Astrocyte of the cerebellum (primary cell): ENCODE measurements at regions not wholly inside any gene's neighbourhood (a gene's known extent, or its start where the extent isn't known, plus 50 kb on each side); places are given as distances from the start of the nearest gene placed in this dataset.

Experiments used
- DNase-seq: peaks from one replicate; pipeline ENCODE4 v3.0.0-alpha.2; 2011; ENCODE audit warnings: low read depth
- H3K4me3 ChIP-seq: 2 replicates; pipeline ENCODE4 v1.5.1; 2011; ENCODE audit warnings: mild to moderate bottlenecking, low read depth, low read length, moderate library complexity
- CTCF ChIP-seq: IDR thresholded peaks from 2 replicates; pipeline ENCODE4 v1.5.1; 2012; ENCODE audit warnings: low read length, low read depth, moderate library complexity, mild to moderate bottlenecking; ENCODE audit errors: missing control alignments
- in situ Hi-C: cut with HindIII; loops from 2 replicates; pipeline ENCODE4 v1.10.0; 2017; ENCODE audit warnings: low sequenced_read_pairs

GRCh38 chr5:2371419-2371710 is 380.1 kb downstream of the IRX2 start:
- no peak for DNase-seq
- no peak for TF ChIP-seq CTCF
- no peak overlapping the region for H3K4me3 ChIP-seq
- in situ Hi-C loops: no loop called here

GRCh38 chr5:2370626-2371418 is 380.7 kb downstream of the IRX2 start:
- in situ Hi-C loops: no loop called here
- no peak overlapping the region for H3K4me3 ChIP-seq
- no peak for DNase-seq
- TF ChIP-seq CTCF: no peak

GRCh38 chr5:2369178-2369577 is 382.3 kb downstream of the IRX2 start:
- no peak overlapping the region for H3K4me3 ChIP-seq
- DNase-seq: no peak
- in situ Hi-C loops: no loop called here
- TF ChIP-seq CTCF: no peak

GRCh38 chr5:2366816-2367215 is 384.7 kb downstream of the IRX2 start:
- TF ChIP-seq CTCF: no peak
- H3K4me3 ChIP-seq: no peak overlapping the region
- no peak for DNase-seq
- in situ Hi-C loops: no loop called here

GRCh38 chr5:2357309-2357708 is 394.2 kb downstream of the IRX2 start:
- DNase-seq: no peak
- TF ChIP-seq CTCF: no peak
- in situ Hi-C loops: no loop called here
- H3K4me3 ChIP-seq: no peak overlapping the region

GRCh38 chr5:2355859-2356258 is 395.6 kb downstream of the IRX2 start:
- no peak for TF ChIP-seq CTCF
- no peak for DNase-seq
- no peak overlapping the region for H3K4me3 ChIP-seq
- in situ Hi-C loops: no loop called here
